Coronary artery (tissue), 2 donors: ENCODE measurements at regions not wholly inside any gene's neighbourhood (a gene's known extent, or its start where the extent isn't known, plus 50 kb on each side); places are given as distances from the start of the nearest gene placed in this dataset.
"Not testable (repeated sequence)": the region's sequence is repeated elsewhere in the genome, so short reads cannot be mapped to it uniquely, and the experiment has no call there.

Experiments used
- DNase-seq: peaks from one replicate; pipeline ENCODE4 v3.0.0-alpha.2; 2017; ENCODE audit warnings: low spot score
- H3K27ac ChIP-seq, 2 donors: fragments of 200-600 bp; sonication (generic); one replicate each; pipeline ENCODE4 v1.5.1; 2016 to 2019
- H3K4me3 ChIP-seq: fragments of 200-600 bp; sonication (generic); 2 replicates; pipeline ENCODE4 v1.5.1; 2016; ENCODE audit warnings: mild to moderate bottlenecking, moderate library complexity
- CTCF ChIP-seq: fragments of 200-600 bp; sonication (generic); IDR thresholded peaks from one replicate; pipeline ENCODE4 v1.5.1; 2019; ENCODE audit warnings: antibody characterized with exemption

- no peak overlapping the region for H3K27ac ChIP-seq
- H3K4me3 ChIP-seq: no peak overlapping the region
- no peak for DNase-seq
- no peak for TF ChIP-seq CTCF
Observed at GRCh38 chr14:82689948-82690347, 1156.3 kb upstream of the SEL1L start.

GRCh38 chr14:82691191-82691590 lies 1157.5 kb upstream of the SEL1L start:
- not testable (repeated sequence) for H3K4me3 ChIP-seq, DNase-seq, H3K27ac ChIP-seq

- TF ChIP-seq CTCF: no peak
- H3K27ac ChIP-seq: no peak overlapping the region
Observed at GRCh38 chr14:82694820-82695219, 1161.2 kb upstream of the SEL1L start.

GRCh38 chr14:82704218-82704617 lies 1170.6 kb upstream of the SEL1L start:
- H3K27ac ChIP-seq: no peak overlapping the region
- TF ChIP-seq CTCF: no peak
- H3K4me3 ChIP-seq: no peak overlapping the region
- DNase-seq: no peak

More at GRCh38 chr14:82694820-82695219, 1161.2 kb upstream of the SEL1L start:
- H3K4me3 ChIP-seq: no peak overlapping the region
- no peak for DNase-seq

GRCh38 chr14:82710267-82710841 lies 1176.7 kb upstream of the SEL1L start:
- no peak overlapping the region for H3K27ac ChIP-seq
- no peak for DNase-seq
- no peak overlapping the region for H3K4me3 ChIP-seq
- peak; percentile 46 for TF ChIP-seq CTCF

GRCh38 chr14:82719617-82720016 lies 1186.0 kb upstream of the SEL1L start:
- no peak overlapping the region for H3K4me3 ChIP-seq
- DNase-seq: no peak
- H3K27ac ChIP-seq: no peak overlapping the region
- no peak for TF ChIP-seq CTCF

GRCh38 chr14:82720431-82720830 lies 1186.8 kb upstream of the SEL1L start:
- H3K4me3 ChIP-seq: no peak overlapping the region
- no peak overlapping the region for H3K27ac ChIP-seq
- no peak for TF ChIP-seq CTCF
- no peak for DNase-seq

GRCh38 chr14:82720946-82721345 lies 1187.3 kb upstream of the SEL1L start:
- no peak for TF ChIP-seq CTCF
- no peak overlapping the region for H3K27ac ChIP-seq
- H3K4me3 ChIP-seq: no peak overlapping the region
- DNase-seq: no peak
